ENCODE measurements at regions not wholly inside any gene's neighbourhood (a gene's known extent, or its start where the extent isn't known, plus 50 kb on each side); places are given as distances from the start of the nearest gene placed in this dataset.

GRCh38 chr7:153543232-153543631 is 509.0 kb upstream of the DPP6 start:
- TF ChIP-seq SMC3 (IDR thresholded peaks at IDR 0.05; ENCODE audit: low read depth, low read length) = no peak
- no peak for TF ChIP-seq FOS (IDR thresholded peaks at IDR 0.05; ENCODE audit: low read depth, low read length)
- TF ChIP-seq RFX5 (IDR thresholded peaks at IDR 0.05; ENCODE audit: low read depth, low read length) = no peak
- TF ChIP-seq CTCF (conservative IDR thresholded peaks at IDR 0.05; ENCODE audit: low read depth, low read length) = no peak
- no peak for TF ChIP-seq POLR2A (IDR thresholded peaks at IDR 0.05; ENCODE audit: low read depth, low read length)
- no peak for TF ChIP-seq RCOR1 (IDR thresholded peaks at IDR 0.05; ENCODE audit: insufficient replicate concordance, low read length)
- TF ChIP-seq MAFK (IDR thresholded peaks at IDR 0.05; ENCODE audit: low read depth, low read length) = no peak
- TF ChIP-seq RAD21 (IDR thresholded peaks at IDR 0.05; ENCODE audit: low read length) = no peak
- TF ChIP-seq BHLHE40 (IDR thresholded peaks at IDR 0.05; ENCODE audit: low read depth, low read length) = no peak
